Ovary (tissue), 7 donors: ENCODE measurements at regions not wholly inside any gene's neighbourhood (a gene's known extent, or its start where the extent isn't known, plus 50 kb on each side); places are given as distances from the start of the nearest gene placed in this dataset.
A peak's percentile ranks its signal among the peaks of the same experiment; 100 is the strongest.

ENCODE experiments used
- DNase-seq, 5 donors: peaks; one replicate each; pipeline ENCODE4 v3.0.0-alpha.2; 2019 to 2020
- H3K27ac ChIP-seq, 2 donors: fragments of 200-600 bp; one replicate each; pipeline versions ENCODE4 v1.5.1 to v1.8.0; 2019 to 2022
- H3K27me3 ChIP-seq: fragments of 200-600 bp; one replicate; pipeline ENCODE4 v1.8.0; 2022
- H3K36me3 ChIP-seq: fragments of 200-600 bp; sonication (generic); one replicate; pipeline ENCODE4 v1.5.1; 2019
- H3K4me1 ChIP-seq: one replicate; pipeline ENCODE4 v1.8.1; 2013; ENCODE audit warnings: mild to moderate bottlenecking, moderate library complexity; ENCODE audit not compliant: insufficient read depth
- H3K4me3 ChIP-seq: fragments of 200-600 bp; sonication (generic); one replicate; pipeline ENCODE4 v1.5.1; 2017
- H3K9me3 ChIP-seq, 2 donors: fragments of 200-600 bp in 1 of 2; sonication (generic) in 1 of 2; one replicate each; pipeline versions ENCODE4 v1.5.1 to v1.8.1; 2013 to 2019; ENCODE audit warnings: mild to moderate bottlenecking in 1 of 2, moderate library complexity in 1 of 2
- EP300 ChIP-seq: sonication (generic); formaldehyde crosslinking; IDR thresholded peaks from one replicate; pipeline ENCODE4 v1.6.1; 2017; ENCODE audit warnings: antibody characterized with exemption
- POLR2A ChIP-seq: fragments of 450-650 bp; IDR thresholded peaks from one replicate; pipeline ENCODE4 v1.6.1; 2017; ENCODE audit warnings: antibody characterized with exemption, mild to moderate bottlenecking, moderate library complexity
- WGBS, 3 donors: extraction: QIAGEN DNeasy Blood & Tissue Kit in 1 of 3; methylation state at CpG; one replicate each; pipeline versions ENCODE4 v1.1.5 to v1.1.7; 2013 to 2017; 5-methylcytosine and 5-hydroxymethylcytosine counted together
- intact Hi-C, 4 donors: fragments of 100-400 bp; cut with DNase I; formaldehyde crosslinking; loops; one replicate each; pipeline versions ENCODE4 v1.11.0 to v1.15.1; 2022 to 2023
- TF ChIP-seq, protein P1 (sequence below), 3 donors: fragments of 450-650 bp in 2 of 3; fragments of 200-600 bp in 1 of 3; IDR thresholded peaks; one replicate each; pipeline versions ENCODE4 v1.5.1 to v1.8.0; 2016 to 2022; ENCODE audit warnings: antibody characterized with exemption in 3 of 3, mild to moderate bottlenecking in 1 of 3
- donor health status: DM: no; HTN: no; CAD: no; lungs with moderate emphysema.
- donor health status: DM: no; HTN: no; CAD: no.
- donor health status: Bipolar disorder and iron deficiency.
- donor health status: DM: no; HTN: no; CAD: no.
- donor health status: DM: yes; HTN: yes; CAD: no.

DNA sequence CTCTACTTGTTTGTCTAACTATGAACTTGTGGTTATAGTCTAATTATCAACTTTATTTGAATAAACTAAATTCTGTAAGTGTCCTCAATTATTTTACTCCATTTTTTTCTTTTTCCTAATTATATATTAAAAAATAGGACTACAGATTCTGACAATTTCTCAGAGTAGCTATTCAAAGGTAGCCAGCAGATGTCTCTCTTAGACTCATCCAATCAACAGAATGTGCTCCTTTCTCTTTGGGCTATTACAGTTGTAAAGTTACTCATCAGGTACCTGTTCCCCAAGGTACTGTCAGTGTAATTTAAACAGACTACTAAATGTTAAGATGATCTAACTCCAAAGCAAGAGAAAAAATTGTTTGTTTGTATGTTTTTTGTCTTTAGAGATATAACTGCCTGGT lies 248.6 kb downstream of the PCDH18 start:
- Histone ChIP-seq H3K4me1 (no peaks in the 10 kb centered on the region), H3K27me3 (no peaks in the 10 kb centered on the region), H3K36me3 (no peaks in the 10 kb centered on the region), H3K4me3 (no peak overlapping the region), H3K9me3 (no peaks in the 10 kb centered on the region), H3K27ac (no peak overlapping the region)
- no peak for DNase-seq
- TF ChIP-seq EP300 (no peak), POLR2A (no peak)
- TF ChIP-seq, protein P1, sequence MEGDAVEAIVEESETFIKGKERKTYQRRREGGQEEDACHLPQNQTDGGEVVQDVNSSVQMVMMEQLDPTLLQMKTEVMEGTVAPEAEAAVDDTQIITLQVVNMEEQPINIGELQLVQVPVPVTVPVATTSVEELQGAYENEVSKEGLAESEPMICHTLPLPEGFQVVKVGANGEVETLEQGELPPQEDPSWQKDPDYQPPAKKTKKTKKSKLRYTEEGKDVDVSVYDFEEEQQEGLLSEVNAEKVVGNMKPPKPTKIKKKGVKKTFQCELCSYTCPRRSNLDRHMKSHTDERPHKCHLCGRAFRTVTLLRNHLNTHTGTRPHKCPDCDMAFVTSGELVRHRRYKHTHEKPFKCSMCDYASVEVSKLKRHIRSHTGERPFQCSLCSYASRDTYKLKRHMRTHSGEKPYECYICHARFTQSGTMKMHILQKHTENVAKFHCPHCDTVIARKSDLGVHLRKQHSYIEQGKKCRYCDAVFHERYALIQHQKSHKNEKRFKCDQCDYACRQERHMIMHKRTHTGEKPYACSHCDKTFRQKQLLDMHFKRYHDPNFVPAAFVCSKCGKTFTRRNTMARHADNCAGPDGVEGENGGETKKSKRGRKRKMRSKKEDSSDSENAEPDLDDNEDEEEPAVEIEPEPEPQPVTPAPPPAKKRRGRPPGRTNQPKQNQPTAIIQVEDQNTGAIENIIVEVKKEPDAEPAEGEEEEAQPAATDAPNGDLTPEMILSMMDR (IDR thresholded peaks at IDR 0.05): peak in 2 of 3 donors; percentile 8 to 14
- intact Hi-C loops: loop anchor here in 1 of 4 donors (2.0 kb wide), 1 partner anchor 65 kb away; no protein-coding TSS in a partner anchor

DNA sequence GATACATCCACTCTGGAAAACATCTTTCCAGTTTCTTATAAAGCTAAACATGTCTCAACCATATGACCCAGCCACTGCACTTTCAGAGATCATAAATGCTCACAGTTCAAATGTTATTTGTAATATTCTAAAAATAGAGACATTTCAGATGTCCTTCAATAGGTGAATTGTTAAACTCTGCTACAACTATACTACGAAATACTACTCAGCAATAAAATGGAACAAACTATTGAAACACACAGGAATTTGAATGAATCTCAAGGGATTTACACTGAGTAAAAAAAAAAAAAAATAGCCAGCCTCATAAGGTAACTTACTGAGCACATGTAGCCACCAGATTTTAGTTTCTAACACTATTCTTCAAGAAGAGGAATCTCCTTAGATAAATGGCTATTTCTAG lies 253.9 kb downstream of the PCDH18 start:
- no peaks in the 10 kb centered on the region for H3K4me1 ChIP-seq
- no peak for TF ChIP-seq POLR2A
- TF ChIP-seq, protein P1 (IDR thresholded peaks at IDR 0.05): no peak
- no peak for TF ChIP-seq EP300
- DNase-seq: no peak
- H3K27me3 ChIP-seq: no peaks in the 10 kb centered on the region
- no peak overlapping the region for H3K27ac ChIP-seq
- WGBS, 3 donors: 80 to 93% (median 91%) methylated on average over 1 of the region's 1 CpG
- H3K4me3 ChIP-seq: no peak overlapping the region
- H3K9me3 ChIP-seq: no peaks in the 10 kb centered on the region
- no peaks in the 10 kb centered on the region for H3K36me3 ChIP-seq
- intact Hi-C loops: no loop called here

DNA sequence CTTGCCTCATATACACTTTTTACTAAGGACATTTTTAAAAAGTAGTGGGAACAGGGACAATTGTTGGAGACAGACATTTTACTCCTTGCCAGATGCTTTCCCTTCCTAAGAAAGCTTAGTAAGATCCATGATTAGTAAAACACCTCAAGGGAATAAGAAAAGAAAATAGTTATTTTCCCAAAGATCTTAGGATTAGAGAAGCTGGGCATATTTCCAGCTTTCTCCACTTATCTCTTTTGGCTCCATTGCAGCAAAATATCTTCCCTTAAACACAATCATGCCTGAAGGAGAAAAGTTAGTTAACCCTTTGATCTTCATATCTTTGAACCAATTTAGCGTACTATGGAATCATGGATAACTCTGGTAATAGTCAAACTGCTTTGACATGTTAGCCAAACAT lies 257.9 kb downstream of the PCDH18 start:
- H3K4me3 ChIP-seq: no peak overlapping the region
- H3K4me1 ChIP-seq: no peaks in the 10 kb centered on the region
- WGBS, 3 donors: 45 to 63% (median 56%) methylated on average over 1 of the region's 1 CpG
- no peaks in the 10 kb centered on the region for H3K9me3 ChIP-seq
- no peaks in the 10 kb centered on the region for H3K27me3 ChIP-seq
- no peak for DNase-seq
- TF ChIP-seq POLR2A: no peak
- TF ChIP-seq EP300: no peak
- TF ChIP-seq, protein P1 (IDR thresholded peaks at IDR 0.05): no peak
- intact Hi-C loops: no loop called here
- H3K27ac ChIP-seq: no peak overlapping the region
- no peaks in the 10 kb centered on the region for H3K36me3 ChIP-seq

DNA sequence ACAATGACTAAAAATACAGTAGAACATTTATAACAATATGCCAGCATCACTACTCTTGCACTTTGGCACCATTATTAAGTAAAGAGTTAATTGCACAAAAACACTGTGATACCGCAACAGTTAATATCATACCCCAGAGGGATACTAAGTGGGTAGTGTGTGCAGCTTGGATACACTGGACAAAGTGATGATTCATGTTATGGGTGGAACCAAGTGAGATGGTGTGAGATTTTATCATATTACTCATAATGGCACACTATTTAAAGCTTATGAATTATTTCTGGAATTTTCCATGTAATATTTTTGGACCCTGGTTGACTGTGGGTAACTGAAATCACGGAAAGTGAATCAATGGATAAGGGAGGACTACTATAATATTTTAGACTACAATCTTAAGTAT lies 265.3 kb downstream of the PCDH18 start:
- H3K9me3 ChIP-seq: no peaks in the 10 kb centered on the region
- TF ChIP-seq, protein P1 (IDR thresholded peaks at IDR 0.05): no peak
- no peak for TF ChIP-seq POLR2A
- no peak for TF ChIP-seq EP300
- 70 to 88% (median 70%) methylated on average over 2 of the region's 2 CpGs for WGBS, 3 donors

DNA sequence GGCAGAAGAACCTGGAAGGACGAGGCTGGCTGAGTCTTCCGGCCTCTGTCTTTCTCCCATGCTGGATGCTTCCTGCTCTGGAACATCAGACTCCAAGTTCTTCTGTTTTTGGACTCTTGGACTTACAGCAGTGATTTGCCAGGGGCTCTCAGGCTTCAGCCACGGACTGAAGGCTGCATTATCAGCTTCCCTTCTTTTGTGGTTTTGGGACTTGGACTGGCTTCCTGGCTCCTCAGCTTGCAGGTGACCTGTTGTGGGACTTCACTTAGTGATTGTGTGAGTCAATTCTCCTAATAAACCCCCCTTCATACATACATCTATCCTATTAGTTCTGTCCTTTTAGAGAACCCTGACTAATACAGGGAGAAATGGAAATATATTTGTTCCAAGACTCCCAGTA lies 265.8 kb downstream of the PCDH18 start:
- intact Hi-C loops: no loop called here
- WGBS, 3 donors: 76 to 79% (median 78%) methylated on average over 3 of the region's 3 CpGs

More for the DNA sequence above, 265.3 kb downstream of the PCDH18 start:
- no peak for DNase-seq
- Histone ChIP-seq H3K4me1 (no peaks in the 10 kb centered on the region), H3K4me3 (no peak overlapping the region), H3K27ac (no peak overlapping the region), H3K36me3 (no peaks in the 10 kb centered on the region), H3K27me3 (no peaks in the 10 kb centered on the region)
- intact Hi-C loops: no loop called here

More for the DNA sequence above, 265.8 kb downstream of the PCDH18 start:
- H3K4me3 ChIP-seq: no peak overlapping the region
- H3K4me1 ChIP-seq: no peaks in the 10 kb centered on the region
- no peaks in the 10 kb centered on the region for H3K27me3 ChIP-seq
- TF ChIP-seq POLR2A: no peak
- TF ChIP-seq, protein P1 (IDR thresholded peaks at IDR 0.05): no peak
- no peak for TF ChIP-seq EP300
- H3K36me3 ChIP-seq: no peaks in the 10 kb centered on the region
- no peaks in the 10 kb centered on the region for H3K9me3 ChIP-seq
- no peak overlapping the region for H3K27ac ChIP-seq
- no peak for DNase-seq
